ENCODE measurements at regions not wholly inside any gene's neighbourhood (a gene's known extent, or its start where the extent isn't known, plus 50 kb on each side); places are given as distances from the start of the nearest gene placed in this dataset.

DNA sequence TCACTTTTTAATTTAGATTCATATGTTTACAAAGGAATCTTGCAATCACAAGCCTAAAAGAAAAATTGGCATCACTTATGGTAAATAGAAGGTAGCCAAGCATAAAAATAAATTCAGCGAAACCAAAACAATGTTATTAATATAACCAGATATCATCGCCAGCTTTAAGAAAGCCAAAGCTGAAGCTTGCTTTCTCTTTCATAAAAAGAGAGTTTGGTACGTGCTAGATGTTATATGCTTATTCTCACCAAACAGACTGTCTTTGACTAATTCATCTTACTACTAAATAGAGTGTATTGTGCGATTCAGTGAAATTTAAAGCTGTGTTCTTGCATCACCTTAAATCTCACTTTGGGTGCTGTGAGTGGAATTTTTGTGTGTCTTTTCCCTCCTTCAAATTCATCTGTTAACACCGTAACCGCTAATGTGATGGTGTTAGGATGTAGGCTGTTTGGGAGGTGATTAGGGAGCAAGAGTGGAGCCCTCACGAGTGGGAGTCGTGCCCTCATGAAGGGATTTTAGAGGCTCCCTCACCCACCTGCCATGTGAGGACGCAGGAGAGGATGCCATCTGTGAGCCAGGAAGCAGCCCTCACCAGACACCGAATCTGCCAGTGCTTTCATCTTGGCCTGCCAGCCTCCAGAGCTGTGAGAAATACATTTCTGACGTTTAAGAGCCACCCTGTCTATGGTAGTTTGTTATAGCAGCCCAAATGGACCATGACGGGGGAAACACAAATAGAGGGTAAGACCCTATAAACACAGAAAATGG is 134.1 kb upstream of the TMEM45B start:
- no peak for ATAC-seq
- ChIA-PET POLR2A (no interaction called here), CTCF (ENCODE audit: low intra/inter-chr PET ratio) (no interaction called here)
- WGBS (ENCODE audit: insufficient coverage, low coverage, missing lambda C conversion rate), result 2% methylated on average over 12 of the region's 12 CpGs
- no peak overlapping the region for H3K27ac ChIP-seq (ENCODE audit: extremely low read depth, low read depth, low read length)
- H3K4me2 ChIP-seq (ENCODE audit: insufficient read depth, low read length), result no peak overlapping the region
- H3K4me1 ChIP-seq (replicated peaks in 1 of 2; ENCODE audit: control insufficient read depth in 2 of 2, insufficient read depth in 2 of 2, low read length in 2 of 2), result no peaks in the 10 kb centered on the region
- H3K27me3 ChIP-seq (ENCODE audit: control insufficient read depth in 2 of 2, insufficient read depth in 2 of 2, low read length in 2 of 2), result no peaks in the 10 kb centered on the region; a peak in 2 of 5 replicates
- no peak overlapping the region for H3K9ac ChIP-seq (ENCODE audit: insufficient read depth in 1 of 2, low read depth in 2 of 2, low read length in 2 of 2)
- H3K9me3 ChIP-seq (replicated peaks; ENCODE audit: control insufficient read depth, insufficient read depth, low read depth, low read length), result no peaks in the 10 kb centered on the region
- FAIRE-seq, result no peak
- in situ Hi-C loops (cut with MboI), result no loop called here
- no peak overlapping the region for H2AFZ ChIP-seq (ENCODE audit: low read depth, low read length)
- H3K79me2 ChIP-seq (ENCODE audit: control insufficient read depth, insufficient read depth, low read length), result no peaks in the 10 kb centered on the region
- TF ChIP-seq PTBP1 (IDR thresholded peaks at IDR 0.05; ENCODE audit: low read depth, low read length) (no peak), ZFP36 (IDR thresholded peaks at IDR 0.05; ENCODE audit: low read depth, low read length, partially characterized antibody) (no peak), SIN3A (IDR thresholded peaks at IDR 0.05; ENCODE audit: borderline replicate concordance in 2 of 2, control insufficient read depth in 1 of 2, low read depth in 2 of 2, low read length in 2 of 2) (no peak), ILK (tag; IDR thresholded peaks at IDR 0.05; ENCODE audit: borderline replicate concordance, low read depth) (no peak), NFRKB (IDR thresholded peaks at IDR 0.05; ENCODE audit: low read depth) (no peak)
- no peaks in the 10 kb centered on the region for H4K20me1 ChIP-seq (replicated peaks; ENCODE audit: control insufficient read depth, insufficient read depth, low read length)
- intact Hi-C loops (cut with micrococcal nuclease), result no loop called here
- no peak overlapping the region for H3K4me3 ChIP-seq
- no peaks in the 10 kb centered on the region for H3K36me3 ChIP-seq (ENCODE audit: control insufficient read depth, insufficient read depth, low read length)
- no TSS peak for BruUV-seq (replicated peaks)
- H3K9me1 ChIP-seq (ENCODE audit: control insufficient read depth, insufficient read depth, low read length), result no peaks in the 10 kb centered on the region
- no peak for DNase-seq (ENCODE audit: extremely low read depth in 1 of 4, low spot score in 3 of 4)

GRCh38 chr11:129686269-129686668 is 129.4 kb upstream of the TMEM45B start:
- Histone ChIP-seq H3K9ac (ENCODE audit: insufficient read depth in 1 of 2, low read depth in 2 of 2, low read length in 2 of 2) (no peak overlapping the region), H3K4me1 (replicated peaks in 1 of 2; ENCODE audit: control insufficient read depth in 2 of 2, insufficient read depth in 2 of 2, low read length in 2 of 2) (no peaks in the 10 kb centered on the region), H3K4me2 (ENCODE audit: insufficient read depth, low read length) (no peak overlapping the region), H3K79me2 (ENCODE audit: control insufficient read depth, insufficient read depth, low read length) (no peaks in the 10 kb centered on the region), H3K4me3 (no peak overlapping the region), H4K20me1 (replicated peaks; ENCODE audit: control insufficient read depth, insufficient read depth, low read length) (no peaks in the 10 kb centered on the region), H3K27me3 (ENCODE audit: control insufficient read depth in 2 of 2, insufficient read depth in 2 of 2, low read length in 2 of 2) (peaks cover 0 to 3% of the 10 kb centered on the region in 2 experiments; a peak in 2 of 5 replicates), H3K9me1 (ENCODE audit: control insufficient read depth, insufficient read depth, low read length) (no peaks in the 10 kb centered on the region), H3K9me3 (replicated peaks; ENCODE audit: control insufficient read depth, insufficient read depth, low read depth, low read length) (no peaks in the 10 kb centered on the region), H2AFZ (ENCODE audit: low read depth, low read length) (no peak overlapping the region), H3K27ac (ENCODE audit: extremely low read depth, low read depth, low read length) (no peak overlapping the region), H3K36me3 (ENCODE audit: control insufficient read depth, insufficient read depth, low read length) (no peaks in the 10 kb centered on the region)
- in situ Hi-C loops (cut with MboI) (no loop called here), intact Hi-C loops (cut with micrococcal nuclease) (no loop called here)
- ChIA-PET POLR2A (no interaction called here), CTCF (ENCODE audit: low intra/inter-chr PET ratio) (no interaction called here)
- FAIRE-seq (no peak), DNase-seq (ENCODE audit: extremely low read depth in 1 of 4, low spot score in 3 of 4) (no peak), ATAC-seq (no peak)
- BruUV-seq (replicated peaks), result no TSS peak
- WGBS (ENCODE audit: insufficient coverage, low coverage, missing lambda C conversion rate), result 0% methylated on average over 3 of the region's 3 CpGs
- TF ChIP-seq SAFB (IDR thresholded peaks at IDR 0.05; ENCODE audit: borderline replicate concordance, low read depth, low read length) (no peak), FOXA3 (CRISPR knock-in tag; conservative IDR thresholded peaks at IDR 0.05 in 1 of 2, IDR thresholded peaks at IDR 0.05 in 1 of 2) (no peak), ETS1 (conservative IDR thresholded peaks at IDR 0.05; ENCODE audit: control insufficient read depth, low read depth, low read length) (no peak), ZNF395 (CRISPR knock-in tag; IDR thresholded peaks at IDR 0.05) (no peak), ETV6 (IDR thresholded peaks at IDR 0.05; ENCODE audit: borderline replicate concordance in 1 of 2, low read depth in 2 of 2, low read length in 1 of 2) (no peak), ETV6 (CRISPR knock-in tag; IDR thresholded peaks at IDR 0.05; ENCODE audit: borderline replicate concordance) (no peak), ATF7 (IDR thresholded peaks at IDR 0.05) (no peak)

Data from K562 (cell line).